ENCODE measurements at regions not wholly inside any gene's neighbourhood (a gene's known extent, or its start where the extent isn't known, plus 50 kb on each side); places are given as distances from the start of the nearest gene placed in this dataset.

DNA sequence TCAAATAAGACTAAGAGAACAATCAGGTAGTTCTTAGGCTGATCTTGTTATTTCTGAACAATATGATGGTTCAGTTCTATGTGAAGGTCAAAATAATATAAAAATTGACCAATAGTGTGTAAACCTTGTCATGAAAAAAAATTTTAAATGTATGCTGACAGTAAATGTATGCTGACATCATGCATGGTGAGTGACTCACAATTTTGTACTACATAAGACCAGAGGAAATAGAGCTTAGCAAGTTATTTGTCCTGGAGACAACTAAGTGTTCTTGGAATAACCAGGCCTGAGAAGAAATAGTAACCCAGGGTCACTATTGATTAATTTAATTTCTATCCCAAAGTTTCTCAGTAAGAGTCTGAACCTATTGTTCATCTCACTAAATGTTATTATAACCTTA is 182.2 kb upstream of the PCDH15 start:
- no peak for TF ChIP-seq REST (IDR thresholded peaks at IDR 0.05; ENCODE audit: insufficient replicate concordance, low read depth)
- TF ChIP-seq CTCF (IDR thresholded peaks at IDR 0.05; ENCODE audit: insufficient read depth, low read length), result no peak
- TF ChIP-seq POLR2AphosphoS5 (IDR thresholded peaks at IDR 0.05; ENCODE audit: low read depth), result no peak

All from HL-60 (cell line).